Endodermal cell (in vitro differentiated cells): ENCODE measurements at regions not wholly inside any gene's neighbourhood (a gene's known extent, or its start where the extent isn't known, plus 50 kb on each side); places are given as distances from the start of the nearest gene placed in this dataset.

Experiments
- DNase-seq: peaks from one replicate; pipeline ENCODE4 v3.0.0-alpha.2; 2017
- H3K27ac ChIP-seq: 2 replicates; pipeline ENCODE4 v1.5.1; 2013; ENCODE audit warnings: mild to moderate bottlenecking, low read depth, low read length, moderate library complexity
- H3K27me3 ChIP-seq: 2 replicates; pipeline ENCODE4 v1.6.1; 2013; ENCODE audit warnings: mild to moderate bottlenecking, low read length, moderate library complexity; ENCODE audit not compliant: insufficient read depth, control insufficient read depth, poor library complexity, severe bottlenecking
- H3K36me3 ChIP-seq: 2 replicates; pipeline ENCODE4 v1.7.0; 2013; ENCODE audit warnings: mild to moderate bottlenecking, low read length, moderate library complexity; ENCODE audit not compliant: control insufficient read depth, insufficient read depth
- H3K4me1 ChIP-seq: one replicate; pipeline ENCODE4 v1.7.0; 2013; ENCODE audit warnings: low read length; ENCODE audit not compliant: control insufficient read depth, insufficient read depth
- H3K4me3 ChIP-seq: 2 replicates; pipeline ENCODE4 v1.5.1; 2013; ENCODE audit warnings: mild to moderate bottlenecking, low read length, moderate library complexity
- H3K9ac ChIP-seq: 2 replicates; pipeline ENCODE4 v1.6.1; 2013; ENCODE audit warnings: mild to moderate bottlenecking, low read length, moderate library complexity; ENCODE audit not compliant: poor library complexity, severe bottlenecking; ENCODE audit errors: extremely low read depth
- H3K9me3 ChIP-seq: 2 replicates; pipeline ENCODE4 v1.6.1; 2013; ENCODE audit warnings: mild to moderate bottlenecking, low read length, moderate library complexity; ENCODE audit not compliant: control insufficient read depth
- H3K27ac Mint-ChIP-seq: 2 replicates; pipeline ENCODE4 v1.8.0; 2020; ENCODE audit warnings: mixed read lengths
- H3K27me3 Mint-ChIP-seq: 2 replicates; pipeline ENCODE4 v1.8.0; 2021; ENCODE audit warnings: mild to moderate bottlenecking, mixed read lengths; ENCODE audit not compliant: insufficient read depth
- H3K36me3 Mint-ChIP-seq: 2 replicates; pipeline ENCODE4 v1.8.0; 2020; ENCODE audit warnings: low read depth, mixed read lengths
- H3K4me1 Mint-ChIP-seq: 2 replicates; pipeline ENCODE4 v1.8.0; 2020; ENCODE audit warnings: mixed read lengths
- H3K4me3 Mint-ChIP-seq: 2 replicates; pipeline ENCODE4 v1.8.0; 2020; ENCODE audit warnings: mild to moderate bottlenecking, moderate library complexity, mixed read lengths
- H3K9me3 Mint-ChIP-seq: 2 replicates; pipeline ENCODE4 v1.8.0; 2020; ENCODE audit warnings: mild to moderate bottlenecking, mixed read lengths
- WGBS, 2 experiments: methylation state at CpG; one replicate each; pipeline versions ENCODE4 v1.1.5 to v1.1.7; 2013; ENCODE audit warnings: missing lambda C conversion rate in 2 of 2, mixed read lengths in 1 of 2; ENCODE audit not compliant: insufficient coverage in 1 of 2, insufficient read length in 1 of 2; 5-methylcytosine and 5-hydroxymethylcytosine counted together
- TF ChIP-seq, protein P1 (sequence below): fragments of 200-600 bp; sonication (generic); conservative IDR thresholded peaks from 2 replicates; pipeline ENCODE4 v1.5.0; 2021; ENCODE audit warnings: antibody characterized with exemption, mild to moderate bottlenecking

DNA sequence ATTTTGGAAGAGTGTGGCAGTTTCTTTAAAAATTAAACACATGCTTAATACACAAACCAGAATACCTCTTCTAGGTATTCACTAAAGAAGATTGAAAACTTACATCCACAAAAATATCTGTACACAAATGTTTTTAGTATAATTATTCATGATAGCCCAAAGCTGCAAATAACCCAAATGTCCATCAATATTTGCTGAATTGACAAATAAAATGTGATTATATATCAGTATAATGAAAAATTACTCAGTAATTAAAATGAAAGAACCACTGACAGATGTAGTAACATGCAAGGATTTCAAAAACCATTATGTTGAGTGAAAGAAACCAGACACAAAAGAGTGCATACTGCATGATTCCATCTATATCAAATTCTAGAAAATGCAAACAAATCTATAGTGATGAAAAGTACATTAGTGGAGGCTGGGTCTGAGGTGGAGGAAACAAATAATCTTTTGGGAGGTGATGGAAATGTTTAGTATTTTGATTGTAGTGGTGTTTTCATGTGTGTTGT is 94.8 kb downstream of the QPCT start:
- Mint-ChIP-seq H3K4me1 (peaks cover 19% of the 10 kb centered on the region), H3K4me3 (no peak overlapping the region), H3K27ac (no peak overlapping the region), H3K36me3 (peaks cover 27% of the 10 kb centered on the region), H3K27me3 (no peaks in the 10 kb centered on the region), H3K9me3 (peaks cover 29% of the 10 kb centered on the region)
- Histone ChIP-seq H3K27me3 (no peaks in the 10 kb centered on the region), H3K4me3 (no peak overlapping the region), H3K9ac (no peak overlapping the region), H3K36me3 (peaks cover 13% of the 10 kb centered on the region), H3K4me1 (peaks cover 11% of the 10 kb centered on the region), H3K9me3 (peaks cover 64% of the 10 kb centered on the region), H3K27ac (no peak overlapping the region)
- DNase-seq: no peak
- TF ChIP-seq, protein P1, sequence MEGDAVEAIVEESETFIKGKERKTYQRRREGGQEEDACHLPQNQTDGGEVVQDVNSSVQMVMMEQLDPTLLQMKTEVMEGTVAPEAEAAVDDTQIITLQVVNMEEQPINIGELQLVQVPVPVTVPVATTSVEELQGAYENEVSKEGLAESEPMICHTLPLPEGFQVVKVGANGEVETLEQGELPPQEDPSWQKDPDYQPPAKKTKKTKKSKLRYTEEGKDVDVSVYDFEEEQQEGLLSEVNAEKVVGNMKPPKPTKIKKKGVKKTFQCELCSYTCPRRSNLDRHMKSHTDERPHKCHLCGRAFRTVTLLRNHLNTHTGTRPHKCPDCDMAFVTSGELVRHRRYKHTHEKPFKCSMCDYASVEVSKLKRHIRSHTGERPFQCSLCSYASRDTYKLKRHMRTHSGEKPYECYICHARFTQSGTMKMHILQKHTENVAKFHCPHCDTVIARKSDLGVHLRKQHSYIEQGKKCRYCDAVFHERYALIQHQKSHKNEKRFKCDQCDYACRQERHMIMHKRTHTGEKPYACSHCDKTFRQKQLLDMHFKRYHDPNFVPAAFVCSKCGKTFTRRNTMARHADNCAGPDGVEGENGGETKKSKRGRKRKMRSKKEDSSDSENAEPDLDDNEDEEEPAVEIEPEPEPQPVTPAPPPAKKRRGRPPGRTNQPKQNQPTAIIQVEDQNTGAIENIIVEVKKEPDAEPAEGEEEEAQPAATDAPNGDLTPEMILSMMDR: no peak

DNA sequence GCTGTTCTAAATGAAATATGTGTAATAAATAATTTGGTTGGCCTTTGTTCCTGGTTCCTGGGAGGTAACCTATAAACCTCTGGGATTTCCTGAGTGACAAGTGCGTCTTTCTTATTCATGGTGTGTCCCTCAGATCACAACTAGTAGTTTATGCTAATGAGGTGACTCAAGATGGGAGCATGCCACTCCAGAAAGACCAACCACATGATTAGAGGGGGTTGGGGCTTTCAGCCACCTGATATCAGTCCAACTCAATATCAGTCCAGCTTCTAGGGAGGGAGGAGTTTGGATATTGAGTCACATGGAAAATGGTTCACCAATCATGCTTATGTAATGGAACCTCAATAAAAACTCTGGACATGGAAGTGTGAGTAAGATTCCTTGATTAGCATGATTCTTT is 96.6 kb downstream of the QPCT start:
- H3K27ac Mint-ChIP-seq: no peak overlapping the region
- TF ChIP-seq, protein P1: no peak
- H3K9me3 Mint-ChIP-seq: peaks cover 29% of the 10 kb centered on the region
- Histone ChIP-seq H3K27ac (no peak overlapping the region), H3K9me3 (peaks cover 51% of the 10 kb centered on the region), H3K4me3 (peak overlapping the region; percentile 72), H3K4me1 (peaks cover 6% of the 10 kb centered on the region), H3K36me3 (peaks cover 13% of the 10 kb centered on the region), H3K9ac (no peak overlapping the region), H3K27me3 (no peaks in the 10 kb centered on the region)
- no peak for DNase-seq
- peaks cover 22% of the 10 kb centered on the region for H3K4me1 Mint-ChIP-seq
- WGBS, 2 experiments: 97% methylated on average over 1 of the region's 1 CpG; no CpG with 5 or more reads in 1 of the 2 experiments
- peaks cover 25% of the 10 kb centered on the region for H3K36me3 Mint-ChIP-seq
- H3K4me3 Mint-ChIP-seq: no peak overlapping the region
- no peaks in the 10 kb centered on the region for H3K27me3 Mint-ChIP-seq

DNA sequence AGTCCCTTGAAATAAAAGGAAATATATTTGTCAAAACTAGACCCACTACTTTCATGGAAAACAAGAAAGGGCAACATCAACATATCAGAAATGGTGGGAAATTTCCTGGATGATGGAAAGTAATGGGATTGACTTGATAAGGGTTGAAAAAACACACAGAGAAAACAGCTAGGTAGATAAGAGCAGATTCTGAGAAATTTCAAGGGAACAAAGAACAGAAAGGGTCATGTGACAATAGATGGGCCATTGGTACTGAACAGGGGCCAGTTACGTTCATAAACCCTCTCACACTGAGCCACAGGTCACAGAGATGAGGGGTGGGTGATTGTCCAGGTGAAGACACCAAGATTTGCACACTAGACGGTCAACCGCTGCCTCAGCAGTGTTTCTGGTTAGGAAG is 98.7 kb downstream of the QPCT start:
- 82 to 100% methylated on average over 1 to 3 of the region's 3 CpGs for WGBS, 2 experiments
- H3K4me1 ChIP-seq: peaks cover 6% of the 10 kb centered on the region
- no peak overlapping the region for H3K9ac ChIP-seq
- Mint-ChIP-seq H3K4me3 (no peak overlapping the region), H3K36me3 (peaks cover 16% of the 10 kb centered on the region), H3K9me3 (peaks cover 17% of the 10 kb centered on the region), H3K27ac (peak overlapping the region; percentile 52), H3K27me3 (no peaks in the 10 kb centered on the region), H3K4me1 (peaks cover 22% of the 10 kb centered on the region)
- peaks cover 31% of the 10 kb centered on the region for H3K9me3 ChIP-seq
- H3K36me3 ChIP-seq: peaks cover 9% of the 10 kb centered on the region
- TF ChIP-seq, protein P1: no peak
- H3K27ac ChIP-seq: peak overlapping the region; percentile 55
- no peaks in the 10 kb centered on the region for H3K27me3 ChIP-seq
- peak overlapping the region; percentile 72 for H3K4me3 ChIP-seq
- peak; percentile 70 for DNase-seq
